HepG2 (cell line): ENCODE measurements at regions not wholly inside any gene's neighbourhood (a gene's known extent, or its start where the extent isn't known, plus 50 kb on each side); places are given as distances from the start of the nearest gene placed in this dataset.

Experiments used
- ATAC-seq: fragments of 200-7000 bp; cut with Tn5 transposase; 3 replicates; pipeline ENCODE4 v1.9.1; 2020; ENCODE audit warnings: mild to moderate bottlenecking, moderate library complexity
- BruUV-seq: library from RNA; stranded (reverse); fragments of 400-500 nt; replicated peaks from 2 replicates; lab custom pipeline; 2021; lab: Mats Ljungman, UMichigan
- CTCF ChIA-PET: fragments of 300-600 bp; formaldehyde crosslinking; extraction: SDS; loops from one replicate; lab custom pipeline; 2021; ENCODE audit warnings: low total read pairs, inconsistent platforms, low intra/inter-chr PET ratio; lab: Yijun Ruan, JAX
- POLR2A ChIA-PET: fragments of 350-600 bp; sonication (Branson Sonifier 250); formaldehyde crosslinking; loops from one replicate; lab custom pipeline; 2020; ENCODE audit warnings: antibody characterized with exemption, inconsistent platforms; lab: Yijun Ruan, JAX
- DNase-seq: peaks from one replicate; pipeline ENCODE4 v3.0.0-alpha.2; 2015; ENCODE audit warnings: low spot score
- FAIRE-seq: peaks from 3 replicates; lab custom pipeline; 2011; peaks lifted over from hg19 to GRCh38; lab: Jason Lieb, UNC
- H2AFZ ChIP-seq: one replicate; pipeline ENCODE4 v1.6.1; 2011; ENCODE audit warnings: low read length, inconsistent platforms
- H3K27ac ChIP-seq: fragments of 300-600 bp; 3 replicates; pipeline ENCODE4 v1.8.0; 2011; ENCODE audit warnings: mixed run types, mild to moderate bottlenecking, mixed read lengths, low read length, inconsistent platforms; ENCODE audit not compliant: insufficient read depth; ENCODE audit errors: extremely low read length
- H3K27me3 ChIP-seq, 2 experiments: fragments of 200-600 bp in 1 of 2; 2 replicates in 1 of 2; 3 replicates in 1 of 2; pipeline versions ENCODE4 v1.6.0 to v1.8.0; 2011; ENCODE audit warnings: low read length in 2 of 2, mild to moderate bottlenecking in 2 of 2, moderate library complexity in 2 of 2, inconsistent platforms in 1 of 2; ENCODE audit not compliant: insufficient read depth in 2 of 2, control insufficient read depth in 1 of 2
- H3K36me3 ChIP-seq, 2 experiments: fragments of 200-600 bp in 1 of 2; replicated peaks in 1 of 2; 2 replicates in 1 of 2; 3 replicates in 1 of 2; pipeline versions ENCODE4 v1.5.1 to v1.8.0; 2011; ENCODE audit warnings: low read length in 2 of 2, inconsistent platforms in 1 of 2; ENCODE audit not compliant: insufficient read depth in 2 of 2, control insufficient read depth in 1 of 2
- H3K4me1 ChIP-seq: 2 replicates; pipeline ENCODE4 v1.5.1; 2012; ENCODE audit warnings: low read length, inconsistent platforms; ENCODE audit not compliant: insufficient read depth
- H3K4me2 ChIP-seq: 2 replicates; pipeline ENCODE4 v1.6.0; 2011; ENCODE audit warnings: low read depth, low read length, inconsistent platforms
- H3K4me3 ChIP-seq, 3 experiments: fragments of 200-600 bp in 1 of 3; sonication (generic), shearing (Covaris generic) in 1 of 3; replicated peaks in 1 of 3; 2 replicates each; pipeline ENCODE4 v1.5.1; 2011 to 2016; ENCODE audit warnings: low read length in 3 of 3, inconsistent platforms in 2 of 3, low read depth in 2 of 3, mild to moderate bottlenecking in 2 of 3, control low read depth in 1 of 3, mixed read lengths in 1 of 3; ENCODE audit not compliant: insufficient read depth in 1 of 3
- H3K79me2 ChIP-seq: one replicate; pipeline ENCODE4 v1.6.1; 2011; ENCODE audit warnings: low read length, inconsistent platforms; ENCODE audit not compliant: insufficient read depth
- H3K9ac ChIP-seq: 2 replicates; pipeline ENCODE4 v1.6.0; 2011; ENCODE audit warnings: mild to moderate bottlenecking, low read depth, low read length, inconsistent platforms; ENCODE audit not compliant: insufficient read depth
- H3K9me3 ChIP-seq: 2 replicates; pipeline ENCODE4 v1.5.1; 2012; ENCODE audit warnings: mild to moderate bottlenecking, low read length
- H4K20me1 ChIP-seq: 2 replicates; pipeline ENCODE4 v1.6.0; 2011; ENCODE audit warnings: inconsistent platforms, mild to moderate bottlenecking, low read length, moderate library complexity; ENCODE audit not compliant: insufficient read depth
- ATF1 ChIP-seq: IDR thresholded peaks from 2 replicates; pipeline ENCODE4 v1.6.1; 2016; ENCODE audit warnings: mild to moderate bottlenecking, control low read depth
- BORCS8-MEF2B ChIP-seq: sonication (generic); formaldehyde crosslinking; IDR thresholded peaks from 2 replicates; pipeline ENCODE4 v1.8.0; 2022; ENCODE audit warnings: mild to moderate bottlenecking, missing genetic modification reagents
- CENPT ChIP-seq: sonication (generic); formaldehyde crosslinking; IDR thresholded peaks from 2 replicates; pipeline ENCODE4 v1.8.0; 2022; ENCODE audit warnings: low read depth, mild to moderate bottlenecking, moderate library complexity, missing genetic modification reagents
- GZF1 ChIP-seq: sonication (generic); formaldehyde crosslinking; IDR thresholded peaks from 2 replicates; pipeline ENCODE4 v1.5.1; 2020; ENCODE audit warnings: mild to moderate bottlenecking, missing genetic modification reagents
- HNRNPUL1 ChIP-seq: fragments of 200-400 bp; formaldehyde crosslinking; IDR thresholded peaks from 2 replicates; pipeline ENCODE4 v1.6.1; 2017; ENCODE audit warnings: low read depth, mild to moderate bottlenecking, low read length, moderate library complexity
- ISL2 ChIP-seq: sonication (generic); formaldehyde crosslinking; IDR thresholded peaks from 2 replicates; pipeline ENCODE4 v1.5.0; 2020; ENCODE audit warnings: missing genetic modification reagents
- MIER2 ChIP-seq: IDR thresholded peaks from 2 replicates; pipeline ENCODE4 v1.6.1; 2016; ENCODE audit warnings: missing biosample characterization, missing genetic modification reagents
- NCOA5 ChIP-seq: sonication (generic); formaldehyde crosslinking; IDR thresholded peaks from 2 replicates; pipeline ENCODE4 v1.4.0; 2020; ENCODE audit warnings: missing genetic modification reagents
- NFKB2 ChIP-seq: sonication (generic); formaldehyde crosslinking; IDR thresholded peaks from 2 replicates; pipeline ENCODE4 v1.4.0; 2020; ENCODE audit warnings: missing genetic modification reagents, borderline replicate concordance
- ZNF136 ChIP-seq: sonication (generic); formaldehyde crosslinking; IDR thresholded peaks from 2 replicates; pipeline ENCODE4 v1.8.1; 2022; ENCODE audit warnings: low read depth, mild to moderate bottlenecking, moderate library complexity, missing genetic modification reagents
- ZNF24 ChIP-seq: fragments of 450-650 bp; IDR thresholded peaks from 2 replicates; pipeline ENCODE4 v1.6.1; 2017; ENCODE audit warnings: antibody characterized with exemption, mild to moderate bottlenecking
- ZNF563 ChIP-seq: sonication (generic); formaldehyde crosslinking; IDR thresholded peaks from 2 replicates; pipeline ENCODE4 v1.8.0; 2022; ENCODE audit warnings: mild to moderate bottlenecking, moderate library complexity, missing genetic modification reagents
- ZNF589 ChIP-seq: sonication (generic); formaldehyde crosslinking; conservative IDR thresholded peaks from 2 replicates; pipeline ENCODE4 v1.8.0; 2022; ENCODE audit warnings: mild to moderate bottlenecking, moderate library complexity, missing genetic modification reagents
- in situ Hi-C: cut with HindIII; loops from 2 replicates; pipeline ENCODE4 v1.10.0; 2017; ENCODE audit warnings: low pct_unique_long_range_greater_than_20kb; ENCODE audit not compliant: extremely low pct_ligation_motif_present
- intact Hi-C: fragments of 100-400 bp; cut with micrococcal nuclease; formaldehyde crosslinking; loops from one replicate; pipeline ENCODE4 v1.10.0; 2022; ENCODE audit not compliant: unreplicated experiment
- TF ChIP-seq, protein P1 (sequence below): sonication (generic); formaldehyde crosslinking; IDR thresholded peaks from 2 replicates; pipeline ENCODE4 v1.5.1; 2020; ENCODE audit warnings: missing genetic modification reagents, mild to moderate bottlenecking, borderline replicate concordance
- TF ChIP-seq, protein P2 (sequence below): sonication (generic); formaldehyde crosslinking; IDR thresholded peaks from 2 replicates; pipeline ENCODE4 v1.5.1; 2020; ENCODE audit warnings: mild to moderate bottlenecking, moderate library complexity, missing genetic modification reagents

- CTCF ChIA-PET = no interaction called here
- ATAC-seq (no peak), DNase-seq (no peak), FAIRE-seq (no peak)
- Histone ChIP-seq H3K79me2 (no peaks in the 10 kb centered on the region), H3K9ac (no peak overlapping the region), H3K9me3 (no peaks in the 10 kb centered on the region), H3K36me3 (no peaks in the 10 kb centered on the region), H3K27me3 (no peaks in the 10 kb centered on the region), H3K27ac (no peak overlapping the region), H3K4me2 (no peak overlapping the region), H2AFZ (no peak overlapping the region), H3K4me3 (no peak overlapping the region), H3K4me1 (no peaks in the 10 kb centered on the region), H4K20me1 (no peaks in the 10 kb centered on the region)
- intact Hi-C loops (no loop called here), in situ Hi-C loops (no loop called here)
- TF ChIP-seq ZNF24 (no peak), ZNF136 (CRISPR knock-in tag) (no peak), NFKB2 (CRISPR knock-in tag) (no peak), GZF1 (CRISPR knock-in tag) (no peak), CENPT (CRISPR knock-in tag) (no peak), HNRNPUL1 (no peak), ISL2 (no peak), BORCS8-MEF2B (CRISPR knock-in tag) (no peak), ZNF563 (CRISPR knock-in tag) (no peak), MIER2 (CRISPR knock-in tag) (no peak), ZNF589 (CRISPR knock-in tag) (no peak), NCOA5 (CRISPR knock-in tag) (no peak), ATF1 (CRISPR knock-in tag) (no peak)
- TF ChIP-seq, protein P1, sequence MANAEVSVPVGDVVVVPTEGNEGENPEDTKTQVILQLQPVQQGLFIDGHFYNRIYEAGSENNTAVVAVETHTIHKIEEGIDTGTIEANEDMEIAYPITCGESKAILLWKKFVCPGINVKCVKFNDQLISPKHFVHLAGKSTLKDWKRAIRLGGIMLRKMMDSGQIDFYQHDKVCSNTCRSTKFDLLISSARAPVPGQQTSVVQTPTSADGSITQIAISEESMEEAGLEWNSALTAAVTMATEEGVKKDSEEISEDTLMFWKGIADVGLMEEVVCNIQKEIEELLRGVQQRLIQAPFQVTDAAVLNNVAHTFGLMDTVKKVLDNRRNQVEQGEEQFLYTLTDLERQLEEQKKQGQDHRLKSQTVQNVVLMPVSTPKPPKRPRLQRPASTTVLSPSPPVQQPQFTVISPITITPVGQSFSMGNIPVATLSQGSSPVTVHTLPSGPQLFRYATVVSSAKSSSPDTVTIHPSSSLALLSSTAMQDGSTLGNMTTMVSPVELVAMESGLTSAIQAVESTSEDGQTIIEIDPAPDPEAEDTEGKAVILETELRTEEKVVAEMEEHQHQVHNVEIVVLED (CRISPR knock-in tag) = no peak
- TF ChIP-seq, protein P2, sequence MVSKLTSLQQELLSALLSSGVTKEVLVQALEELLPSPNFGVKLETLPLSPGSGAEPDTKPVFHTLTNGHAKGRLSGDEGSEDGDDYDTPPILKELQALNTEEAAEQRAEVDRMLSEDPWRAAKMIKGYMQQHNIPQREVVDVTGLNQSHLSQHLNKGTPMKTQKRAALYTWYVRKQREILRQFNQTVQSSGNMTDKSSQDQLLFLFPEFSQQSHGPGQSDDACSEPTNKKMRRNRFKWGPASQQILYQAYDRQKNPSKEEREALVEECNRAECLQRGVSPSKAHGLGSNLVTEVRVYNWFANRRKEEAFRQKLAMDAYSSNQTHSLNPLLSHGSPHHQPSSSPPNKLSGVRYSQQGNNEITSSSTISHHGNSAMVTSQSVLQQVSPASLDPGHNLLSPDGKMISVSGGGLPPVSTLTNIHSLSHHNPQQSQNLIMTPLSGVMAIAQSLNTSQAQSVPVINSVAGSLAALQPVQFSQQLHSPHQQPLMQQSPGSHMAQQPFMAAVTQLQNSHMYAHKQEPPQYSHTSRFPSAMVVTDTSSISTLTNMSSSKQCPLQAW (CRISPR knock-in tag) = no peak
- BruUV-seq = no TSS peak
- POLR2A ChIA-PET = no interaction called here
Measured at GRCh38 chr2:59998324-59998723, 555.1 kb downstream of the BCL11A start.
